AG04450 (cell line): ENCODE measurements at regions not wholly inside any gene's neighbourhood (a gene's known extent, or its start where the extent isn't known, plus 50 kb on each side); places are given as distances from the start of the nearest gene placed in this dataset.

Source experiments
- CTCF ChIA-PET: fragments of 300-600, 350-600 bp; formaldehyde crosslinking; extraction: SDS; loops from one replicate; lab custom pipeline; 2022; ENCODE audit warnings: antibody characterized with exemption, inconsistent platforms; lab: Charles Lee
- POLR2A ChIA-PET: fragments of 350-600 bp; formaldehyde crosslinking; extraction: SDS; loops from one replicate; lab custom pipeline; 2021; ENCODE audit warnings: antibody characterized with exemption, inconsistent platforms; lab: Yijun Ruan, JAX
- DNase-seq: peaks from one replicate; pipeline ENCODE4 v3.0.0-alpha.2; 2011; ENCODE audit warnings: low read depth, low spot score
- H3K27ac ChIP-seq: one replicate; pipeline ENCODE4 v1.5.1; 2012; ENCODE audit warnings: low read depth, low read length, control low read depth
- H3K27me3 ChIP-seq: one replicate; pipeline ENCODE4 v1.6.0; 2012; ENCODE audit warnings: low read length; ENCODE audit not compliant: control insufficient read depth, insufficient read depth
- H3K4me3 ChIP-seq: 2 replicates; pipeline ENCODE4 v1.5.1; 2011; ENCODE audit warnings: mild to moderate bottlenecking, low read depth, low read length, control low read depth
- H3K9me3 ChIP-seq: 2 replicates; pipeline ENCODE4 v1.5.1; 2012; ENCODE audit warnings: low read length; ENCODE audit not compliant: control insufficient read depth, insufficient read depth
- CTCF ChIP-seq: IDR thresholded peaks from 2 replicates; pipeline ENCODE4 v1.5.1; 2011; ENCODE audit warnings: low read depth, low read length, control low read depth, inconsistent platforms

DNA sequence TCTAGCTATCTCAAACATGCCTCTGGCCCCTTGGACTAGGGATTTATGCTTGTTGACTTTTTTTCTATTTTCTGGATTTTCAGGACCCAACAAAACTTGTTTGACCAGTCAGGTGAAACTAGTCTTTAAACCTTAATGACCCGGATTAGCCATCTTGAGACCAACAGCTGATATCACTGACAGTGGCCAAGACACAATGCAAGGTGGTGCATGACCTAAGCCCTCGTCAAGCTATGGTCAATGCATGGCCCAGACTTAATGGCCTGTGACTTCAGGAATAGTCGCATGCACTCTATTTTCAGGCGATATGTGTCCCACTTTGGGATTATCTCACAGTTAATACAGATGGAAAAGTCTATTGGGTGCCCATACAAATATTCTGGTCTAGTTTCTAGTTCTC is 190.4 kb downstream of the ZBTB18 start:
- Histone ChIP-seq H3K27me3 (no peaks in the 10 kb centered on the region), H3K9me3 (no peaks in the 10 kb centered on the region), H3K4me3 (no peak overlapping the region), H3K27ac (no peak overlapping the region)
- TF ChIP-seq CTCF: no peak
- CTCF ChIA-PET: no interaction called here
- POLR2A ChIA-PET: no interaction called here
- DNase-seq: no peak

- no peak for TF ChIP-seq CTCF
- H3K9me3 ChIP-seq: no peaks in the 10 kb centered on the region
- no peak overlapping the region for H3K27ac ChIP-seq
- no peak overlapping the region for H3K4me3 ChIP-seq
- H3K27me3 ChIP-seq: no peaks in the 10 kb centered on the region
- CTCF ChIA-PET: no interaction called here
- no peak for DNase-seq
- POLR2A ChIA-PET: no interaction called here
Observed at GRCh38 chr1:244242446-244242845, 191.4 kb downstream of the ZBTB18 start.

- CTCF ChIA-PET: interaction anchor here (0.7 kb wide), 1 partner anchor 284 kb away, joined by 3 read pairs; no protein-coding TSS in a partner anchor
- TF ChIP-seq CTCF: no peak
Observed at GRCh38 chr1:244246334-244246733, 195.3 kb downstream of the ZBTB18 start.

DNA sequence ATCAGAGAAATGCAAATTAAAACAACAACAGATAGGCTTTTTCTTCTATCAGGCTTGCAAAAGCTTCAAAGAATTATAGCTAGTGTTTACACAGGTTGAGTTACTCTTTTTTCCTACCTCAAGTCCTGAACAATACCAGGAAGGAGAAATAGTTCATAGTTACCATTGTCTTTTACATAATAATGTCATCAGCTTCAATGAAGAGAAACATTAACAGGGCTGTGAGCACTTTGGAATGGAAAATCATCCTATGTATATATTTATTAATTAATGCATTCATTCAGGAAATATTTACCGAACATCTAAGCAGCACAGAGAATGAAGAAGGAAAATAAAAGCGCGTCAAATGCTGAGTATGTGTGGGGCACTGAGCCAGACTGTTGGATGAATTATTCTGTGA is 197.3 kb downstream of the ZBTB18 start:
- Histone ChIP-seq H3K27me3 (no peaks in the 10 kb centered on the region), H3K27ac (no peak overlapping the region), H3K9me3 (no peaks in the 10 kb centered on the region), H3K4me3 (no peak overlapping the region)
- ChIA-PET POLR2A (no interaction called here), CTCF (no interaction called here)
- no peak for DNase-seq
- no peak for TF ChIP-seq CTCF

More at GRCh38 chr1:244246334-244246733, 195.3 kb downstream of the ZBTB18 start:
- DNase-seq: no peak
- Histone ChIP-seq H3K27ac (no peak overlapping the region), H3K9me3 (no peaks in the 10 kb centered on the region), H3K4me3 (no peak overlapping the region), H3K27me3 (no peaks in the 10 kb centered on the region)
- POLR2A ChIA-PET: no interaction called here

DNA sequence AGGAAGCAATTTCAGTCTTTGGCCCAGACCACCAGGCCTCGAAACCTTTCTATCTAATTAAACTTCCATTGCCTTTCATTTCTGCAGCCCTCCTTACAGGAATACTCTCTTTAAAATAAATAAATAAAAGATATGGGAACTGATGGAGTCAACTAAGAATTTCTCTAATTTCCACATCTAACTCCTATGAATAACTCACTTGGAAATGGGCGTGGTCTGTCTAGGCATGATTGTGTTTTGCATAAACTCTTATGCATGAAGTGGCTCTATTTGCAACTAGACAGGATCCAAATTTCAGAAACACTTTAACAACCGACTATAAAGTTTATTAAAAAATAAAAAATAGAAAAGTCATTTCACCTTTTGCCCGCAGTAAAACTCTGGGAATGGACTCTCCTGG is 199.5 kb downstream of the ADSS2 start:
- no peak for DNase-seq
- no peak overlapping the region for H3K4me3 ChIP-seq
- ChIA-PET POLR2A (no interaction called here), CTCF (interaction anchor here (1.5 kb wide), 1 partner anchor 192 kb away, joined by 4 read pairs; no protein-coding TSS in a partner anchor)
- H3K9me3 ChIP-seq: peaks cover 5% of the 10 kb centered on the region
- H3K27ac ChIP-seq: no peak overlapping the region
- no peak for TF ChIP-seq CTCF
- H3K27me3 ChIP-seq: no peaks in the 10 kb centered on the region
